CD4-positive, alpha-beta T cell treated with Interleukin-2 at 100 ng/mL for 4 hours (primary cell): ENCODE measurements at regions not wholly inside any gene's neighbourhood (a gene's known extent, or its start where the extent isn't known, plus 50 kb on each side); places are given as distances from the start of the nearest gene placed in this dataset.
"Not testable (repeated sequence)": the region's sequence is repeated elsewhere in the genome, so short reads cannot be mapped to it uniquely, and the experiment has no call there.

Source experiments
- DNase-seq: peaks from one replicate; pipeline ENCODE4 v3.0.0-alpha.2; 2020; ENCODE audit warnings: low spot score

- no peak for DNase-seq
These were observed 153.1 kb downstream of the PCDH17 start for GRCh38 chr13:57784633-57785032.

GRCh38 chr13:57787058-57787791, 155.7 kb downstream of the PCDH17 start:
- no peak for DNase-seq

DNA sequence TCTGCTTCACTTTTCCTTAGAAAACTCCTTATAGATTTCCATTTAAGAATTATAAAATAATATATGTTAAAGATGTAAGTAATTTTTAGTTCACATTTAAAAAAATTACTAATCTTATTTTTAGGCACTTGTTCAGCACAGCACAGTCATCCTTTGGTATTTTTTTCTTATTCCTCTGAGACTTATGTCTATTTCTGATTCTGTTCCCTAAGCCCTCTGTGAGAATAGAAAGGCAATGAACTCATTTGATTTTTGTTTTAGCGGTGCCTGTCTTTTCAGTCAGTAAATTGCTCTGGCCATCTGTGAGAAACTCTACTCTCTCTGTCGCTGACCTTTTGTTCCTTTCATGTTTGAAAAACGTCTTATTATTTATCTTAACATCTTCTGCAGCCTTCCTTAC, 168.1 kb downstream of the PCDH17 start:
- DNase-seq = no peak

DNA sequence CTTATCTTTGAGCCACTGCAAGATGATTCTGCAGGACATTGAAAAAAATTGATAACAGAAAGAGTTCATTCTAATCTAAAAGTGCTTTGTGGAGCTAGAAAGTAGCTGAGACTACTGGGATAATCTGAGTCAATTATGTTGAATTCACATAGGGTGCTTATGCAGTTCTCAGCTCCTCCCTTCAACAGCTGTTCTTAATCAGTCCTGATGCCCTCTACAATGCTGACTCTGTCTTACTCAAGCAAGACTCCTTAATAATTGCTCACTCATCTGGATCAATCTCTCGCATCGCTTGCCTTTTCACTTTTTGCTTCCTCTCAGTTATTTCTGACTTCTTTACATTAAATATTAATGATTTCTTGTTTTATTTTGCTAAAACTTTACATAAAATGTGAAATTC, 182.1 kb downstream of the PCDH17 start:
- no peak for DNase-seq

GRCh38 chr13:57815600-57815999, 184.1 kb downstream of the PCDH17 start:
- DNase-seq = no peak

DNA sequence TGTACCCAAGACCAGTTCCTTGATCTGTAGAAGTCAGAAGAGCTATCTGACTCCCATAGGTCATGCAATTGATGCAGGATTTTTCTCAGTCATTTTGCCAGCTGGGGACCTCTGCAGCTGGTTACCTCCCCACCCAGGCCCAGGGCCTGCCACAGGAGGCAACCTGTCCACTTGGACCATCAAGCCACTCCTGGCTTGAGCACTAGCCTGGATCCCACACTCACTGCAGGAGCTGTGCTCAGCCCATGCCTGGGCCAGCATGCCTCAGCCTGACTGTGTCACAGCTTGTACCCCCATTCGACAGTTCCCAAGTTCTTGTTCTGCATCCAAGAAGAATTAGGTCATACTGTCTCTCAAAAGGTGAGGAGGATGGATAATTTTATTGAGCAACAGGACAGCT, 189.4 kb downstream of the PCDH17 start:
- DNase-seq = no peak

DNA sequence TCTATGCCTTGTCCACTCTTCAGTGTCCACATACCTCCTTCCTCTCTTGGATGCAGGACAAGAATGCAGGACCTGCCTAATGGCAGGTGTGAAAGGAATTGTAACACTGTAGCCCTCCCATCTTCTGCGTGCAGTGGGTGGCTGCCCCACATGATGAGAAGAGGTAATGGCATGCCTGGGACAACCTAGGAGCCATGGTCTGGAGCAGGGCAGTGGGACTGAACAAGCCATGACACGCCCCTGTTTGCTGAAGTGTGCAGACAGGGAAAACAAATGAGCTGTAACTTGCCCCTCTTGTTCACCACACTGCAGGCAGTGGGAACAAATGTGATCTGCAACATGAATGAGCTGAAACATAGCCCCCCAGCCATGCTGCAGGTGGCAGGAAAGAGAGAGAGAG, 192.2 kb downstream of the PCDH17 start:
- DNase-seq = no peak

DNA sequence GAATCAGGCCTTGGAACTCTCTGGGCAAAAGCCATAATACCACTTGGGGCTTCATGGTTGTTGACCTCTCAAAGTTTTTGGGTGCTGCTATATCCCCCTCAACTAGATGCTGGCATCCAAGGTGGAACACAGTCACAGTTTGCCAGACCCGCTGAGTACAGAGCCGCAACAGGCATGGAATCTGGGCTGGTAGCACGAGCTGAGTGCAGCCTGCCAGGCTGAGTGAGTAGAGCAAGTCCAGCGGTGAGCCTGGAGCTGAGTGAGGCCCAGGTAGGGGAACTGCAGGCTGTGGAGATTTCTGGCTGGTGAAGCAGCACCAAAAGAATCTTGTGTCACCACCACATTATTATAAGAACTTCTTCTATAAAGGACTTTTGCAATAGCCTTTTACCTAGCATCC, 192.6 kb downstream of the PCDH17 start:
- DNase-seq = no peak

DNA sequence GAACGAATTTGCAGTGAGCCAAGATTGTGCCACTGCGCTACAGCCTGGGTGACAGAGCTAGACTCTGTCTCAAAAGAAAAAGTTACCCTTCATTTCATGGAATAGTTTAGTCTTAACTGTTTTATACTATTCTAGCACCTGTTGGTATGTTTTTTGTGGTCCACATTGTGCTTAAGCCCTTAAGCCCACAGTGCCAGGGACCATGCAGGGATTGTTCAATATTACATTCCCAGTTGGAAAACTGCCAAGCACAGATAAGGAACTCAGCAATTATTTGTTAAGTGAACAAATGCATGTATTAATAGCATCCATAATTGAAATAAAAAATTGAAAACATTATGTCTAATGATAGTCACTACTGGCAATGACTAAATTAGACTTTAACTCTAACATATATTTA, 193.5 kb downstream of the PCDH17 start:
- no peak for DNase-seq

GRCh38 chr13:57829496-57829895, 198.0 kb downstream of the PCDH17 start:
- DNase-seq = no peak

- DNase-seq = no peak
These were observed 200.6 kb downstream of the PCDH17 start for GRCh38 chr13:57832187-57832586.

DNA sequence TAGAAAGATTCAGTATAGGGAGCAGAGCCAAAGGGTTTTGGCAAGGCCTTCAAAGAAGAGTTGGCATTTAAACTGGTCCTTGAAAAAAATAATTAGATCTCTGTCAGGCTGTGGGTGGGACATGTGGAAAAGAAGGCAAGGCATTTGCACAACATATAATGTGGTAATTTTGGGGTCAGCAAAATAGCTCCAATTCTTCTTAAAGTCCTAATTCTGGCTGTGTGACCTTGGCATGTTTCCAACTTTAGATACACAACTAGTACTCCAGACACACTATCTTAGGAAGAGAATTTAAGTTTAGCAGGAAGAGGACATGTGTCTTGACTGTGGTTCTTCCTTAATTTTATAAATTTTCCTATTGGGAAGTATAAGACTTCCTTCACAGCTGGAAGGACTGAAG, 206.3 kb downstream of the PCDH17 start:
- DNase-seq = no peak

GRCh38 chr13:57843521-57843920, 212.0 kb downstream of the PCDH17 start:
- no peak for DNase-seq

DNA sequence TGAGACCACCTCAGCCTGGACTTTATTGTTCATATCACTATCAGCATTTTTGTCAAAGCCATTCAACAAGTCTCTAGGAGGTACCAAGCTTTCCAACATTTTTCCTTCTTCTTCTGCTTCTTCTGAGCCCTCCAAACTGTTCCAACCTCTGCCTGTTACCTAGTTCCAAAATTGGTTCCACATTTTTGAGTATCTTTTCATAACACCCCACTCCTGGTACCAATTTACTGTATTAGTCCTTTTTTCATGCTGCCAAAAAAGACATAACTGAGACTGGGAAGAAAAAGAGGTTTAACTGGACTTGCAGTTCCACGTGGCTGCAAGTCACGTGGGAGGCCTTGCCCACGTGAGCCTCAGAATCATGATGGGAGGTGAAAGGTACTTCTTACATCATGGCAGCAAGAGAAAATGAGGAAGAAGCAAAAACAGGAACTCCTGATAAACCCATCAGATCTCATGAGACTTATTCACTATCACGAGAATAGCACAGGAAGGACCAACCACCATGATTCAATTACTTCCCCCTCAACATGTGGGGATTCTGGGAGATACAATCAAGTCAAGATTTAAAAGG, 215.1 kb downstream of the PCDH17 start:
- no peak for DNase-seq

DNA sequence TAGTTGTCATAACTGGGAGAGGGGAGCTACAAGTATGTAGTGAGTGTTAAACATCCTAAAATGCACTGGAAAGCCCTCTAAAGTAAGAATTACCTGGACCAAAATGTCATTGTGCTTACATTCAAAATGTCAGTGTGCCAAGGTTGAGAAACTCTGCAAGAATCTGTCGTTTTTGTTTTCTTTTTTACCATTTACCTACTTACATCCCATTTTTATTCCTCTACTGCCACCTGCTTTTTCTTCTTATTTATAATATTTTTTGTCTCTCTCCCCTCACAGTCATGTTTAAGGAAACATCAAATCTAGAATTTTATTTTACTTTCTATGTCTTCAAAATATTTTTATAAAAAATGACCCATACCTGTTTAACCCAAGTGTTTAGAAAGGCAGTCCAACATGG, 226.4 kb downstream of the PCDH17 start:
- DNase-seq = no peak

DNA sequence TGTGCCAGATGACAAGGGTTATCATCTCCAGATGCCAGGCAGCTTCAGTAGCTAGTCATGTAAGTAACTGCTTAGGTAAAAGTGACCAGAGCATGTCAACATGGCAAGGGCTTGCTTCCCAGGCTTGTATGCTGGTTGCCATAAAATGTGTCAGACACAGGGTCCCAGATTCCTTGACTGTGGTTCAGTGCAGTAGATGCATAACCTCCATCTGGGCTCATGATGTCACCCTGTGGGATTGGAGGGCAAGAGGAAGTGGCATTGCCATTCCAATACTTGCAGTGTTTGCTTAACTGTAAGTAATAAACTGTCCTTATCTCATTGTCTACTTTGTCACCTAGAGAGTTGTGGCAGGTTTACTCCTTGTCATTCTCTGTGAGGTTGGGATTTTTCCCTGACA, 226.8 kb downstream of the PCDH17 start:
- DNase-seq = no peak

DNA sequence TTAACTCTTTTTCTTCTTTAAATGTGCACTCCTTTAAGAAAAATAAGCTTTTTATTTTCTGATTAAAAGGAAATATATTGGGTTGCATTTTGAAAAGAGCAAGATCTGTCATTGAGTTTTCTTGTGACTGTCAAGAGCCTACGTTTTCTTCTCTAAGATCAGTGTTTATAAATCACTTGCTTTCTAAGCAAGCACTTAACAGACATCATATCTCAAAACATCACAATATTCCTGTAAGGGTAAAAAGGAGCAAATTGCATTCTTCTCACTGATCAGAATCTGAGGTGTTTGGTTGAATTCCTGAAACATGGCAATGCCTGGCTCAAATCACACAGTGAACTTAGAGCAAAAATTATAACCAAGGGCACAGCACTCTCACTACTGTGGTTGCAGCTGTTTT, 231.3 kb downstream of the PCDH17 start:
- no peak for DNase-seq

- no peak for DNase-seq
These were observed 234.2 kb downstream of the PCDH17 start for GRCh38 chr13:57865600-57866294.

DNA sequence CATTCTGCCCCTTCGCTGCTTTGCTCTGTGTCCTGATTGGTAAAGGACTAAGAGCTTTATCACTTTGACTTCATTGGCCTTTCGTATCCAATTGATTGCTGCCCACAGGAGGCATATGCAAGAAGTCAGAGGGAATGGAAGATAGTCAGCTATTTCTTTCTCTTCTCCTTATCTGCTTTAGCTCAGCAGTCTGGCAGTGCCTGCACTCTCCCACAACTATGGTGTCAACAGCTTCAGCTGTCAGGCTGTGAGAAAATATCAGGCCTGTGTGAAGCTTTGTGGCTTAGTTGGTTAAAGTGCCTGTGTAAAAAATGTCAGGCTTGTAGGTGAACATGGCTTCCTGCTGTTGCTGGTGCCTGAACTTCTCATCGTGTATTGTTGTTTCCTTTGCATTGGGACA, 243.0 kb downstream of the PCDH17 start:
- no peak for DNase-seq

DNA sequence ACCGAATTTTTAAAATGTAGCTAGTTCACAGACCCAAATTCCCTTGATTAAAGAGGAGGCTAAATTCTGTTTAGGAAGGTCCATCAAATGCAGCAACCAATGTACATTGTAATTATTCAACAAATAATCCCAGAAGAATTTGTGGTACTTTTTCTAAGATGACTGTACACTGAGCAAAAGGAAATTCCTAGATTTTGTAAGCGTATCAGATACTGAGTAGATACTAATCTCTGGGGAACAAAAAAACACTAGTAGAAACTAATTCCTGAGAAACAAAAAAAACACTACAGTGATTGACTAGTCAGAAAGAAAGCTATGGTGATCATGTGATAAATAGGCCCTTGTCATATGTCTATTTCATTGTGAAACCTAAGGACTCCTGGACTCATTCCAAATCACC, 246.1 kb downstream of the PCDH17 start:
- no peak for DNase-seq

DNA sequence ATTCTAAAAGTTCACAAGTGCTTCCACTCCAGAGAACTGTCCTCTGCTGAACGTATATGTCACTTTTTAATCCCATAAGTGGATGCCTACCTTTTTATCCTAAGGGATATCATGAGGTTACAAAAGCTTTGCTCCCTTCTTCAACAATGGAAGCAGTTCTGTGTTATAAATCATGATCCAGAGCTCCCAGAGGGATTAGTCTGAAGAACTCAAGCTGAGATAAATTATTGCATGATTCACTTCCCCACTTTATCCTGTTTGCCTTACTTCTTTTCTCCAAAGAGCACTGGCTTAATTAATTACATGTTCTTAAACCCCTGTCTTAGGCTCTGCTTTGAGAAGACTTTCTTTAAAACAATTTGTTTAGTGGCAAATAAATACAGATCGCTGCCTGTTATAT, 246.7 kb downstream of the PCDH17 start:
- no peak for DNase-seq

GRCh38 chr13:57897225-57897624, 265.7 kb downstream of the PCDH17 start:
- DNase-seq = no peak

DNA sequence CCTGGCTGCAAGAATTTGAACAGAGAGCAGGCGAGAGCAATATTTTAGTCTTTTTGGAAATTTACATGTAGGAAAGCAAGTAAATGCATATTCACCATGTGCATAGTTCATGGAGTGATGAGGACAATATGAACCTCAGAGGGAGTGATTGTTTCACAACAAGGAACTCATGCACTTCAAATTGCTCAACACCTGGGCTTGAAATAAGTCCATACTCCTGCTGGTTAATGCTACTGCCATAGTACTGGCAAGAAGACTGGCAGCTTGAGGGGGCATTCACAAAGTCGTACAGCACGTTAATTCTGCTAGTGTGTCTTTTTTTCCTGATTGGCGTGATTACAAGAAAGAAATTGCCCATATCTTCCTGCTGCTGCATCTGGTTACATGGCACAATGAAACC, 267.6 kb downstream of the PCDH17 start:
- no peak for DNase-seq

DNA sequence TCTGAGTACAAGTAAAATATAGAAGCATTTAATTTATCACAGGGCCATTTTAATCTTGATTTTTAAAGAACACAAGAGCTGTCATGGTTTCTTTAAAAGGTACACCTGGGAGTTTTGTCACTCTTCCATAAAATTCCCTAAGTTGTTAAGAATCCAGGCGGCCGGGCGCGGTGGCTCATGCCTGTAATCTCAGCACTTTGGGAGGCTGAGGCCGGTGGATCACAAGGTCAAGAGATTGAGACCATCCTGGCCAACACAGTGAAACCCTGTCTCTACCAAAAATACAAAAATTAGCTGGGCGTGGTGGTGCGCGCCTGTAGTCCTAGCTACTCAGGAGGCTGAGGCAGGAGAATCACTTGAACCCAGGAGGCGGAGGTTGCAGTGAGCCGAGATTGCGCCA, 278.3 kb downstream of the PCDH17 start:
- DNase-seq = not testable (repeated sequence)
